ENCODE measurements at regions not wholly inside any gene's neighbourhood (a gene's known extent, or its start where the extent isn't known, plus 50 kb on each side); places are given as distances from the start of the nearest gene placed in this dataset.

DNA sequence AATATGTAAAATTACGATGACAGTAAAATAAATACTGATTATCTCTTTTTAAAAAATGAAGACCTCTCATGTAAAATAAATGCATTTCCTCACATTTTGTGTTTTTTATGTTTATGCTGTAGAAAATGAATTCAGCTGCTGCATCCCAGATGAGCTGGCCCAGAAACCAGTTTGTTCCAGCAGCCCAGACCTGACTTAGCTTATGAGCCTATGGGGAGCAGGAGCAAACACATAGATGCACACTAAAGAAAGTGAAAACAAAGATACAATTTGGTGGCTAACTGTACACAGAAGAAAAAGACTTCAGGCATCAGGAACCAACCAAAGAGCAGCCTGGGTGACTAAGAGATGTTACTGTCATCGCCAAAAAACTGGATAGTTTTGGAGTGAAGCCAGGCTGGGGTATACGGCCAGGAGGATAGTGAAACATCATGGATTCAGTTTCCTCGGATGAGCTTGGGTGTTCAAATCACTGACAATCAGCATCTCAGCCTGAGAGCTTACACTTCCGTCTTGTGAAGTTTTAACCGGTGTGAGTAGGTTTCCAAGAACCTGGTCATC, 113.9 kb upstream of the BACE2 start:
- intact Hi-C loops (cut with micrococcal nuclease): no loop called here
- H3K27me3 Mint-ChIP-seq (ENCODE audit: low read depth in 3 of 3): peaks cover 0 to 6% (median 0%) of the 10 kb centered on the region in 3 donors
- no peak overlapping the region for H3K4me3 Mint-ChIP-seq
- H3K36me3 Mint-ChIP-seq: no peaks in the 10 kb centered on the region
- H3K4me3 ChIP-seq (replicated peaks in 1 of 3; ENCODE audit: low read depth in 2 of 3, low read length in 3 of 3): no peak overlapping the region
- no peak overlapping the region for H3K4me2 ChIP-seq (replicated peaks; ENCODE audit: extremely low read depth, low read length, poor library complexity, severe bottlenecking)
- no peak for DNase-seq
- no peak overlapping the region for H3K27ac Mint-ChIP-seq
- no peak overlapping the region for H2AFZ ChIP-seq (ENCODE audit: insufficient read depth, low read depth, low read length, poor library complexity, severe bottlenecking)
- no peak overlapping the region for H3K9ac ChIP-seq (ENCODE audit: insufficient read depth, low read length, poor library complexity, severe bottlenecking)
- H4K20me1 ChIP-seq (ENCODE audit: insufficient read depth, low read length): no peaks in the 10 kb centered on the region
- 91% methylated on average over 5 of the region's 6 CpGs for WGBS (ENCODE audit: insufficient coverage)
- no peaks in the 10 kb centered on the region for H3K27me3 ChIP-seq (ENCODE audit: control insufficient read depth in 2 of 2, insufficient read depth in 2 of 2, low read length in 2 of 2)
- H3K4me1 ChIP-seq (ENCODE audit: control insufficient read depth in 1 of 2, insufficient read depth in 2 of 2, low read length in 2 of 2): no peaks in the 10 kb centered on the region
- H3K9me3 ChIP-seq (replicated peaks in 1 of 2; ENCODE audit: control insufficient read depth in 1 of 2, insufficient read depth in 1 of 2, low read length in 2 of 2): no peaks in the 10 kb centered on the region
- H3K36me3 ChIP-seq (replicated peaks in 1 of 2; ENCODE audit: control insufficient read depth in 1 of 2, insufficient read depth in 2 of 2, low read length in 2 of 2): no peaks in the 10 kb centered on the region
- peaks cover 0 to 4% (median 3%) of the 10 kb centered on the region in 7 donors for H3K9me3 Mint-ChIP-seq
- no peaks in the 10 kb centered on the region for H3K4me1 Mint-ChIP-seq
- no peak overlapping the region for H3K27ac ChIP-seq (ENCODE audit: low read depth in 1 of 2, low read length in 2 of 2)
- no peaks in the 10 kb centered on the region for H3K79me2 ChIP-seq (ENCODE audit: insufficient read depth, low read length)
- TF ChIP-seq, protein P1, sequence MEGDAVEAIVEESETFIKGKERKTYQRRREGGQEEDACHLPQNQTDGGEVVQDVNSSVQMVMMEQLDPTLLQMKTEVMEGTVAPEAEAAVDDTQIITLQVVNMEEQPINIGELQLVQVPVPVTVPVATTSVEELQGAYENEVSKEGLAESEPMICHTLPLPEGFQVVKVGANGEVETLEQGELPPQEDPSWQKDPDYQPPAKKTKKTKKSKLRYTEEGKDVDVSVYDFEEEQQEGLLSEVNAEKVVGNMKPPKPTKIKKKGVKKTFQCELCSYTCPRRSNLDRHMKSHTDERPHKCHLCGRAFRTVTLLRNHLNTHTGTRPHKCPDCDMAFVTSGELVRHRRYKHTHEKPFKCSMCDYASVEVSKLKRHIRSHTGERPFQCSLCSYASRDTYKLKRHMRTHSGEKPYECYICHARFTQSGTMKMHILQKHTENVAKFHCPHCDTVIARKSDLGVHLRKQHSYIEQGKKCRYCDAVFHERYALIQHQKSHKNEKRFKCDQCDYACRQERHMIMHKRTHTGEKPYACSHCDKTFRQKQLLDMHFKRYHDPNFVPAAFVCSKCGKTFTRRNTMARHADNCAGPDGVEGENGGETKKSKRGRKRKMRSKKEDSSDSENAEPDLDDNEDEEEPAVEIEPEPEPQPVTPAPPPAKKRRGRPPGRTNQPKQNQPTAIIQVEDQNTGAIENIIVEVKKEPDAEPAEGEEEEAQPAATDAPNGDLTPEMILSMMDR (IDR thresholded peaks at IDR 0.05): no peak

DNA sequence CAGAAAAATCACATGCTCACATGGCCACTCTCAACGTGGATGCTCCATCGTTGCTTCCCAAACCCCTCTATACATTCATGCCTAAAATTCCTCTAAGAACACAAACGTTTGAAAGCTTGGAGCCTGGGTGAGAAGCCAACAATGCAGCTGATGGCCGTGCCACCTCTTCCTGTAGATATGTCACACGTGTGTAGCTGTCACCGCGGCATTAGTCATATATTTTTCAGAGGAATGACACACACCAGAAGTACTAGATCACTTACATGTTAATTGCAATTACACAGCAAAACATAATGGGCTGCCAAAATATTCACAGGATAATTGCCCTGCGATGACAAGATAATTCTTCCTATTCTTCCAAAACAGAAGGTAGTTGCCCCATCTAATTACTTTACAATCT, 112.7 kb upstream of the BACE2 start:
- Mint-ChIP-seq H3K9me3 (peaks cover 0 to 6% (median 4%) of the 10 kb centered on the region in 7 donors), H3K4me3 (no peak overlapping the region), H3K27me3 (ENCODE audit: low read depth in 3 of 3) (peaks cover 0 to 6% (median 1%) of the 10 kb centered on the region in 3 donors), H3K36me3 (no peaks in the 10 kb centered on the region), H3K27ac (no peak overlapping the region), H3K4me1 (no peaks in the 10 kb centered on the region)
- H3K9me3 ChIP-seq (replicated peaks in 1 of 2; ENCODE audit: control insufficient read depth in 1 of 2, insufficient read depth in 1 of 2, low read length in 2 of 2): no peaks in the 10 kb centered on the region
- no peaks in the 10 kb centered on the region for H3K79me2 ChIP-seq (ENCODE audit: insufficient read depth, low read length)
- WGBS (ENCODE audit: insufficient coverage): 81% methylated on average over 7 of the region's 8 CpGs
- H3K27ac ChIP-seq (ENCODE audit: low read depth in 1 of 2, low read length in 2 of 2): no peak overlapping the region
- intact Hi-C loops (cut with micrococcal nuclease): no loop called here
- H3K4me1 ChIP-seq (ENCODE audit: control insufficient read depth in 1 of 2, insufficient read depth in 2 of 2, low read length in 2 of 2): no peaks in the 10 kb centered on the region
- no peaks in the 10 kb centered on the region for H3K36me3 ChIP-seq (replicated peaks in 1 of 2; ENCODE audit: control insufficient read depth in 1 of 2, insufficient read depth in 2 of 2, low read length in 2 of 2)
- no peak overlapping the region for H3K4me2 ChIP-seq (replicated peaks; ENCODE audit: extremely low read depth, low read length, poor library complexity, severe bottlenecking)
- TF ChIP-seq, protein P1 (IDR thresholded peaks at IDR 0.05): no peak
- H2AFZ ChIP-seq (ENCODE audit: insufficient read depth, low read depth, low read length, poor library complexity, severe bottlenecking): no peak overlapping the region
- no peak for DNase-seq
- no peak overlapping the region for H3K4me3 ChIP-seq (replicated peaks in 1 of 3; ENCODE audit: low read depth in 2 of 3, low read length in 3 of 3)
- no peaks in the 10 kb centered on the region for H4K20me1 ChIP-seq (ENCODE audit: insufficient read depth, low read length)
- no peak overlapping the region for H3K9ac ChIP-seq (ENCODE audit: insufficient read depth, low read length, poor library complexity, severe bottlenecking)
- no peaks in the 10 kb centered on the region for H3K27me3 ChIP-seq (ENCODE audit: control insufficient read depth in 2 of 2, insufficient read depth in 2 of 2, low read length in 2 of 2)
